ENCODE measurements at regions not wholly inside any gene's neighbourhood (a gene's known extent, or its start where the extent isn't known, plus 50 kb on each side); places are given as distances from the start of the nearest gene placed in this dataset.

DNA sequence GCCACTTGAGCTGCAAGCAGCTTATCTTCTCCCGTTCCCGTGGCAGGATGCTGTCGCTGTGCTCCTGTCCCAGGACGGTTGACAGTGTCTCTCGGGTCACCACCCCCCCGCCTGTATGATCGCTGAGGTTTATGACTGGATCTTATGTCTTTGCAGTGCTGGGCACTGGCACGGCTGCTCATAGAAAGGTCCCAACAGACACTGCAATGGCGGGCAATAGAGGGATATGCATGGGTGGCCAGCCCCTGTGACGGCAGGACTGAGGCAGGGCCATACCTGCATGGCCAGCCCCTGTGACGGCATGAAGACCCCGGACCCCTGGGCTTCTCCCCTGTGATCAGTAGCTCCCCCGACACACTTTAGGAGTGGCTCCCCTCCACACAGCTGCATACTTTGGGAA is 307.2 kb downstream of the TEX29 start:
- no peak for TF ChIP-seq POLR2A (IDR thresholded peaks at IDR 0.05)
- TF ChIP-seq, protein P1, sequence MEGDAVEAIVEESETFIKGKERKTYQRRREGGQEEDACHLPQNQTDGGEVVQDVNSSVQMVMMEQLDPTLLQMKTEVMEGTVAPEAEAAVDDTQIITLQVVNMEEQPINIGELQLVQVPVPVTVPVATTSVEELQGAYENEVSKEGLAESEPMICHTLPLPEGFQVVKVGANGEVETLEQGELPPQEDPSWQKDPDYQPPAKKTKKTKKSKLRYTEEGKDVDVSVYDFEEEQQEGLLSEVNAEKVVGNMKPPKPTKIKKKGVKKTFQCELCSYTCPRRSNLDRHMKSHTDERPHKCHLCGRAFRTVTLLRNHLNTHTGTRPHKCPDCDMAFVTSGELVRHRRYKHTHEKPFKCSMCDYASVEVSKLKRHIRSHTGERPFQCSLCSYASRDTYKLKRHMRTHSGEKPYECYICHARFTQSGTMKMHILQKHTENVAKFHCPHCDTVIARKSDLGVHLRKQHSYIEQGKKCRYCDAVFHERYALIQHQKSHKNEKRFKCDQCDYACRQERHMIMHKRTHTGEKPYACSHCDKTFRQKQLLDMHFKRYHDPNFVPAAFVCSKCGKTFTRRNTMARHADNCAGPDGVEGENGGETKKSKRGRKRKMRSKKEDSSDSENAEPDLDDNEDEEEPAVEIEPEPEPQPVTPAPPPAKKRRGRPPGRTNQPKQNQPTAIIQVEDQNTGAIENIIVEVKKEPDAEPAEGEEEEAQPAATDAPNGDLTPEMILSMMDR (IDR thresholded peaks at IDR 0.05), result no peak
